Retina (tissue), 1 donor: ENCODE measurements at regions not wholly inside any gene's neighbourhood (a gene's known extent, or its start where the extent isn't known, plus 50 kb on each side); places are given as distances from the start of the nearest gene placed in this dataset.
"Not testable (repeated sequence)": the region's sequence is repeated elsewhere in the genome, so short reads cannot be mapped to it uniquely, and the experiment has no call there.

Experiments used
- DNase-seq: peaks from one replicate; pipeline ENCODE4 v3.0.0-alpha.2; 2016

GRCh38 chr3:72092778-72093177, 307.8 kb upstream of the PROK2 start:
- DNase-seq = no peak

- no peak for DNase-seq
These were observed 303.6 kb upstream of the PROK2 start for GRCh38 chr3:72088486-72089025.

GRCh38 chr3:72087420-72087819, 302.5 kb upstream of the PROK2 start:
- DNase-seq = no peak

GRCh38 chr3:72086743-72087087, 301.8 kb upstream of the PROK2 start:
- DNase-seq = no peak

GRCh38 chr3:72086042-72086742, 301.2 kb upstream of the PROK2 start:
- no peak for DNase-seq

- no peak for DNase-seq
These were observed 300.1 kb upstream of the PROK2 start for GRCh38 chr3:72085036-72085435.

- no peak for DNase-seq
These were observed 298.0 kb upstream of the PROK2 start for GRCh38 chr3:72082776-72083462.

GRCh38 chr3:72082186-72082715, 297.3 kb upstream of the PROK2 start:
- DNase-seq = no peak

- no peak for DNase-seq
These were observed 296.7 kb upstream of the PROK2 start for GRCh38 chr3:72081471-72082185.

GRCh38 chr3:72080800-72081199, 295.9 kb upstream of the PROK2 start:
- no peak for DNase-seq

GRCh38 chr3:72080095-72080494, 295.1 kb upstream of the PROK2 start:
- DNase-seq = no peak

GRCh38 chr3:72079369-72079872, 294.5 kb upstream of the PROK2 start:
- DNase-seq = no peak

- DNase-seq = no peak
These were observed 293.9 kb upstream of the PROK2 start for GRCh38 chr3:72078676-72079368.

- DNase-seq = no peak
These were observed 292.7 kb upstream of the PROK2 start for GRCh38 chr3:72077473-72078259.

GRCh38 chr3:72075848-72076247, 290.9 kb upstream of the PROK2 start:
- DNase-seq = not testable (repeated sequence)

- DNase-seq = no peak
These were observed 286.7 kb upstream of the PROK2 start for GRCh38 chr3:72071624-72072023.

- no peak for DNase-seq
These were observed 285.1 kb upstream of the PROK2 start for GRCh38 chr3:72070005-72070404.

GRCh38 chr3:72069543-72069942, 284.6 kb upstream of the PROK2 start:
- no peak for DNase-seq

GRCh38 chr3:72068621-72069020, 283.7 kb upstream of the PROK2 start:
- no peak for DNase-seq

- no peak for DNase-seq
These were observed 282.8 kb upstream of the PROK2 start for GRCh38 chr3:72067721-72068120.

- DNase-seq = no peak
These were observed 281.1 kb upstream of the PROK2 start for GRCh38 chr3:72065872-72066641.
